ENCODE measurements at regions not wholly inside any gene's neighbourhood (a gene's known extent, or its start where the extent isn't known, plus 50 kb on each side); places are given as distances from the start of the nearest gene placed in this dataset.

- peak; percentile 93 for FAIRE-seq
- Histone ChIP-seq H2AFZ (ENCODE audit: low read length) (no peak overlapping the region), H3K9ac (replicated peaks in 1 of 4; ENCODE audit: extremely low read depth in 1 of 4, low read depth in 3 of 4, low read length in 3 of 4) (no peak overlapping the region), H2BK20ac (ENCODE audit: low read length) (no peak overlapping the region), H4K8ac (ENCODE audit: extremely low read depth, insufficient read depth, low read length) (no peak overlapping the region), H3K4me1 (replicated peaks in 1 of 4; ENCODE audit: control insufficient read depth in 3 of 4, insufficient read depth in 4 of 4, low read length in 3 of 4) (peaks cover 0 to 4% (median 1%) of the 10 kb centered on the region in 4 experiments; a peak in 2 of 7 replicates), H2AK5ac (ENCODE audit: low read depth, low read length) (no peak overlapping the region), H3K79me1 (ENCODE audit: low read depth, low read length) (no peaks in the 10 kb centered on the region), H2BK12ac (ENCODE audit: low read depth, low read length) (no peak overlapping the region), H2BK5ac (ENCODE audit: low read depth, low read length) (peak overlapping the region; percentile 8; the same call in 1 of the 2 replicates), H2BK120ac (replicated peaks; ENCODE audit: low read depth, low read length) (no peak overlapping the region), H2BK15ac (ENCODE audit: low read length) (no peak overlapping the region), H3K23ac (ENCODE audit: insufficient read length) (no peak overlapping the region), H3K27me3 (replicated peaks in 1 of 4; ENCODE audit: control insufficient read depth in 3 of 4, extremely low read depth in 1 of 4, insufficient read depth in 3 of 4, low read length in 3 of 4) (no peaks in the 10 kb centered on the region), H4K20me1 (replicated peaks in 1 of 2; ENCODE audit: control insufficient read depth in 1 of 2, insufficient read depth in 2 of 2, low read length in 2 of 2) (no peaks in the 10 kb centered on the region), H3K4me2 (ENCODE audit: insufficient read depth in 1 of 2, low read depth in 2 of 2, low read length in 2 of 2) (no peak overlapping the region; a peak in 1 of 4 replicates), H3K23me2 (ENCODE audit: low read depth, low read length) (no peaks in the 10 kb centered on the region), H3K4ac (replicated peaks; ENCODE audit: insufficient read length, low read depth, low read length) (no peak overlapping the region), H4K91ac (replicated peaks; ENCODE audit: insufficient read length, low read length) (no peak overlapping the region), H3K14ac (ENCODE audit: insufficient read length) (no peak overlapping the region), H3K79me2 (ENCODE audit: control insufficient read depth in 1 of 2, insufficient read depth in 2 of 2, low read length in 2 of 2) (no peaks in the 10 kb centered on the region), H3K36me3 (ENCODE audit: control insufficient read depth in 2 of 4, insufficient read depth in 4 of 4, low read length in 3 of 4) (no peaks in the 10 kb centered on the region), H3K4me3 (ENCODE audit: extremely low read depth in 1 of 4, insufficient read depth in 2 of 4, low read depth in 3 of 4, low read length in 4 of 4) (no peak overlapping the region), H3K18ac (ENCODE audit: extremely low read depth, low read length) (no peak overlapping the region), H3K56ac (replicated peaks; ENCODE audit: insufficient read length, low read depth, low read length) (no peak overlapping the region), H4K5ac (ENCODE audit: insufficient read length, low read depth, low read length) (no peak overlapping the region), H3K27ac (ENCODE audit: low read depth, low read length) (no peak overlapping the region), H3K9me3 (ENCODE audit: insufficient read depth in 2 of 2, low read depth in 1 of 2, low read length in 1 of 2) (no peaks in the 10 kb centered on the region)
- peak; percentile 43 to 63 for DNase-seq (ENCODE audit: low read depth in 1 of 2, low spot score in 2 of 2)
- WGBS, 2 experiments (ENCODE audit: extremely low coverage in 1 of 2, insufficient coverage in 1 of 2, insufficient read length in 1 of 2, insufficient replicate concordance in 2 of 2, low coverage in 1 of 2, low lambda C conversion rate in 2 of 2, missing lambda C conversion rate in 1 of 2), result 44% methylated on average over 3 of the region's 3 CpGs; no CpG with 5 or more reads in 1 of the 2 experiments
- POLR2A ChIA-PET (ENCODE audit: partially characterized antibody), result interaction anchor here (0.9 to 1.2 kb wide), 3 partner anchors 9 to 98 kb away, joined by 3 to 4 read pairs (median 4); no protein-coding TSS in a partner anchor
- CTCF ChIA-PET (ENCODE audit: partially characterized antibody), result interaction anchor here (0.9 kb wide), 1 partner anchor 13 kb away, joined by 4 read pairs; no protein-coding TSS in a partner anchor
- peak; percentile 90 for TF ChIP-seq TEAD4 (IDR thresholded peaks at IDR 0.05; ENCODE audit: low read depth, low read length)
- peak; percentile 51; the same call in 1 of the 2 replicates for TF ChIP-seq SP1 (IDR thresholded peaks at IDR 0.05; ENCODE audit: low read depth, low read length)
- no peak for TF ChIP-seq BACH1 (IDR thresholded peaks at IDR 0.05; ENCODE audit: low read length)
Observed at GRCh38 chr3:109432833-109433232, 95.5 kb upstream of the DPPA4 start.

Data from H1 (cell line).